Mesenchymal stem cell (in vitro differentiated cells and primary cell): ENCODE measurements at regions not wholly inside any gene's neighbourhood (a gene's known extent, or its start where the extent isn't known, plus 50 kb on each side); places are given as distances from the start of the nearest gene placed in this dataset.

Experiments
- DNase-seq: peaks from one replicate; pipeline ENCODE4 v3.0.0-alpha.2; 2013
- H2AFZ ChIP-seq: one replicate; pipeline ENCODE4 v1.6.1; 2013; ENCODE audit warnings: low read depth, mild to moderate bottlenecking, control low read depth, inconsistent platforms, low read length, moderate library complexity
- H2AK5ac ChIP-seq: 2 replicates; pipeline ENCODE4 v1.6.1; 2013; ENCODE audit warnings: low read length, moderate library complexity, mild to moderate bottlenecking, inconsistent platforms; ENCODE audit not compliant: severe bottlenecking
- H2BK120ac ChIP-seq: one replicate; pipeline ENCODE4 v1.6.1; 2013; ENCODE audit warnings: low read depth, mild to moderate bottlenecking, inconsistent platforms, low read length, moderate library complexity
- H2BK12ac ChIP-seq, 2 experiments: one replicate each; pipeline ENCODE4 v1.6.1; 2013; ENCODE audit warnings: inconsistent platforms in 2 of 2, low read length in 2 of 2, mild to moderate bottlenecking in 2 of 2, moderate library complexity in 2 of 2, control low read depth in 1 of 2
- H2BK15ac ChIP-seq: one replicate; pipeline ENCODE4 v1.6.1; 2013; ENCODE audit warnings: mild to moderate bottlenecking, low read depth, inconsistent platforms; ENCODE audit not compliant: poor library complexity, severe bottlenecking
- H2BK5ac ChIP-seq: 2 replicates; pipeline ENCODE4 v1.6.1; 2013; ENCODE audit warnings: low read depth, mild to moderate bottlenecking, low read length, control low read depth, inconsistent platforms; ENCODE audit not compliant: poor library complexity, severe bottlenecking
- H3K14ac ChIP-seq, 2 experiments: one replicate each; pipeline ENCODE4 v1.6.1; 2013; ENCODE audit warnings: inconsistent platforms in 2 of 2, low read length in 2 of 2, control low read depth in 1 of 2, mild to moderate bottlenecking in 1 of 2, moderate library complexity in 1 of 2
- H3K18ac ChIP-seq, 2 experiments: one replicate each; pipeline ENCODE4 v1.6.1; 2013; ENCODE audit warnings: inconsistent platforms in 2 of 2, low read length in 2 of 2, control low read depth in 1 of 2, low read depth in 1 of 2, mild to moderate bottlenecking in 1 of 2
- H3K23ac ChIP-seq, 2 experiments: one replicate each; pipeline ENCODE4 v1.6.1; 2013; ENCODE audit warnings: inconsistent platforms in 2 of 2, low read length in 2 of 2, mild to moderate bottlenecking in 2 of 2, moderate library complexity in 2 of 2, control low read depth in 1 of 2
- H3K27ac ChIP-seq: 2 replicates; pipeline ENCODE4 v1.5.1; 2013; ENCODE audit warnings: mild to moderate bottlenecking, moderate library complexity, low read length, control low read depth, inconsistent platforms; ENCODE audit not compliant: poor library complexity, severe bottlenecking
- H3K27me3 ChIP-seq, 2 experiments: 2 replicates each; pipeline versions ENCODE4 v1.6.1 to v1.7.0; 2013; ENCODE audit warnings: low read length in 2 of 2, mild to moderate bottlenecking in 2 of 2, moderate library complexity in 2 of 2, control low read depth in 1 of 2, inconsistent platforms in 1 of 2; ENCODE audit not compliant: control insufficient read depth in 1 of 2, insufficient read depth in 1 of 2
- H3K36me3 ChIP-seq, 2 experiments: 2 replicates each; pipeline versions ENCODE4 v1.6.1 to v1.7.0; 2013; ENCODE audit warnings: low read length in 2 of 2, control low read depth in 1 of 2, inconsistent platforms in 1 of 2, low read depth in 1 of 2, mild to moderate bottlenecking in 1 of 2; ENCODE audit not compliant: insufficient read depth in 2 of 2, control insufficient read depth in 1 of 2
- H3K4ac ChIP-seq, 2 experiments: one replicate each; pipeline ENCODE4 v1.6.1; 2013; ENCODE audit warnings: inconsistent platforms in 2 of 2, low read length in 2 of 2, mild to moderate bottlenecking in 2 of 2, moderate library complexity in 2 of 2, control low read depth in 1 of 2, low read depth in 1 of 2
- H3K4me1 ChIP-seq: 2 replicates; pipeline ENCODE4 v1.6.1; 2013; ENCODE audit warnings: low read depth, low read length, control low read depth; ENCODE audit not compliant: control insufficient read depth, insufficient read depth
- H3K4me2 ChIP-seq: 2 replicates; pipeline ENCODE4 v1.6.1; 2013; ENCODE audit warnings: low read length, mild to moderate bottlenecking, inconsistent platforms; ENCODE audit not compliant: poor library complexity, severe bottlenecking
- H3K4me3 ChIP-seq, 2 experiments: 2 replicates each; pipeline versions ENCODE4 v1.5.1 to v1.7.0; 2013; ENCODE audit warnings: low read length in 2 of 2, mild to moderate bottlenecking in 2 of 2, control low read depth in 1 of 2, low read depth in 1 of 2; ENCODE audit not compliant: insufficient read depth in 1 of 2
- H3K79me1 ChIP-seq: replicated peaks from 2 replicates; pipeline ENCODE4 v1.6.1; 2013; ENCODE audit warnings: mild to moderate bottlenecking, control low read depth, low read length, inconsistent platforms; ENCODE audit not compliant: poor library complexity, severe bottlenecking
- H3K9ac ChIP-seq: 2 replicates; pipeline ENCODE4 v1.7.0; 2013; ENCODE audit warnings: mild to moderate bottlenecking, low read length, moderate library complexity
- H3K9me3 ChIP-seq: 2 replicates; pipeline ENCODE4 v1.7.0; 2013; ENCODE audit warnings: mild to moderate bottlenecking, low read length; ENCODE audit not compliant: control insufficient read depth
- H4K8ac ChIP-seq: one replicate; pipeline ENCODE4 v1.6.1; 2013; ENCODE audit warnings: inconsistent platforms, mild to moderate bottlenecking, low read length, moderate library complexity
- H4K91ac ChIP-seq: one replicate; pipeline ENCODE4 v1.6.1; 2013; ENCODE audit warnings: mild to moderate bottlenecking, low read length, inconsistent platforms
- WGBS: methylation state at CpG from one replicate; pipeline ENCODE4 v1.1.7; 2013; ENCODE audit warnings: mixed read lengths; 5-methylcytosine and 5-hydroxymethylcytosine counted together

DNA sequence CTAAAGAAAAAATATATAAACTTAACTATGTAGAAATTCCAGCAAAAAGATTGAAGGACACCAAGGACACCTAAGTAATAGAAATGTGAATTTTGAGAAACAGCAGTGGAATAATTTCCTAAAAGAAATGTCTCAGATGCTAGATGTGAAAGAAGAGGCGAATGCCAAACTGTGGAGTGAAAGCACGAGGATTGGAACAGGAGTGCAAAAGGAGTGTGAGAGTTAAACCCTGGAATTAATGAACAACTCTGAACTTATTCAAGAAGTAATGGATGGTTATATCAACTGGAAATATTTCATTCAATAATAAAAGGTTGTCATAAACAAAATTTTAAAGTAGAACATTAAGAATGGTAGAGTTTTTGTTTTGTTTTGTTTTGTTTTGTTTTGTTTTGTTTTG, 78.5 kb upstream of the SGIP1 start:
- Histone ChIP-seq H3K27ac (no peak overlapping the region), H2AFZ (no peak overlapping the region), H2BK12ac (no peak overlapping the region), H3K14ac (no peak overlapping the region), H4K91ac (no peak overlapping the region), H3K9me3 (peaks cover 3% of the 10 kb centered on the region), H3K36me3 (no peaks in the 10 kb centered on the region), H3K23ac (no peak overlapping the region), H3K4me3 (no peak overlapping the region), H2BK5ac (no peak overlapping the region), H3K4me2 (no peak overlapping the region), H2AK5ac (no peak overlapping the region), H3K9ac (no peak overlapping the region), H3K79me1 (no peaks in the 10 kb centered on the region), H3K4me1 (no peaks in the 10 kb centered on the region), H3K27me3 (no peaks in the 10 kb centered on the region), H4K8ac (no peak overlapping the region), H2BK120ac (no peak overlapping the region), H3K18ac (no peak overlapping the region), H3K4ac (no peak overlapping the region), H2BK15ac (no peak overlapping the region)
- no peak for DNase-seq
- 95% methylated on average over 2 of the region's 2 CpGs for WGBS

DNA sequence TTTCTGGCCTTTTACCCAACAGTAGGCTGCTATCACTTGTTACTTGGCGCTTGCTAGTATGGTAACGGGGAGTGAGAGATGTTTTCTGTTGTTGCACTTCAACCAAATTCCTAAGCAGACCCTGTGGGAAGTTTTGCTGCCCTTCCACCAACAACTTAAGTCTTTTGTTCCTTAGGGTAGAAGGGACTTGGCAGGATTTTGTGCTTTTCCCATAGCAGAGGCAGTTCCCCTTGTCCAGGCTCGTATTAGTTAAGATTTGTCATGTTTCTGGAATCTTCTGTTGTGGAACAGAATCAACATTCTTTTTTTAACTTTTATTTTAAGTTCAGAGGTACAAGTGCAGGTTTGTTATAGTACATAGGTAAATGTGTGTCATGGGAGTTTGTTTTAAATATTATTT, 73.2 kb upstream of the SGIP1 start:
- H2BK5ac ChIP-seq, result no peak overlapping the region
- no peak overlapping the region for H3K4me3 ChIP-seq
- H3K4me1 ChIP-seq, result peaks cover 2% of the 10 kb centered on the region
- WGBS, result 60% methylated on average over 1 of the region's 3 CpGs
- no peak overlapping the region for H2AK5ac ChIP-seq
- H4K8ac ChIP-seq, result no peak overlapping the region
- no peak overlapping the region for H4K91ac ChIP-seq
- H3K4ac ChIP-seq, result no peak overlapping the region
- no peaks in the 10 kb centered on the region for H3K79me1 ChIP-seq
- H3K27ac ChIP-seq, result no peak overlapping the region
- no peak overlapping the region for H2BK15ac ChIP-seq
- peaks cover 11% of the 10 kb centered on the region for H3K9me3 ChIP-seq
- no peak overlapping the region for H2BK12ac ChIP-seq
- no peak for DNase-seq
- H3K36me3 ChIP-seq, result no peaks in the 10 kb centered on the region
- no peak overlapping the region for H3K14ac ChIP-seq
- H2AFZ ChIP-seq, result no peak overlapping the region
- H3K23ac ChIP-seq, result no peak overlapping the region
- no peak overlapping the region for H3K18ac ChIP-seq
- no peak overlapping the region for H3K9ac ChIP-seq
- H3K27me3 ChIP-seq, result no peaks in the 10 kb centered on the region
- H2BK120ac ChIP-seq, result peak overlapping the region; percentile 15
- H3K4me2 ChIP-seq, result no peak overlapping the region

DNA sequence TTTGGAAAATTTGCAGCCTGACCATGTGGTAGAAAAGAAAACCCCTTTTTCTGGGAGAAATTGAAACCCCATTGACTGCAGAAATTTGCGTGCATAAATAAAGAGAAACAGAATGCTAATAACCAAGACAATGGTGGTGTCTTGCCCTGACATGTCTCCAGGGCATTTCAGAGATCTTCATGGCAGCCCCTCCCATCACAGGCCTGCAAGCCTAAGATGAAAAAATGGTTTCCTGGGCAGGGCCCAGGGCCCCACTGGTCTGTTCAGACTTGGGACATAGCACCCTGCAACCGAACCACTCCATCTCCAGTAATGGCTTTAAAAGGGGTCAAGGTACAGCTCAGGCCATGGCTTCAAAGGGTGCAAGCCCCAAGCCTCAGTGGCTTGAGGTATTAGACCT, 71.6 kb upstream of the SGIP1 start:
- Histone ChIP-seq H4K8ac (no peak overlapping the region), H3K4ac (no peak overlapping the region), H2BK5ac (peak overlapping the region; percentile 3), H2AK5ac (no peak overlapping the region), H3K4me2 (no peak overlapping the region), H3K27me3 (no peaks in the 10 kb centered on the region), H3K4me1 (peaks cover 4% of the 10 kb centered on the region), H3K23ac (no peak overlapping the region), H2BK12ac (no peak overlapping the region), H3K18ac (peak overlapping the region in 1 of 2 experiments; percentile 28), H3K27ac (no peak overlapping the region), H2BK15ac (no peak overlapping the region), H3K9ac (no peak overlapping the region), H2BK120ac (no peak overlapping the region), H3K36me3 (no peaks in the 10 kb centered on the region), H2AFZ (no peak overlapping the region), H3K79me1 (no peaks in the 10 kb centered on the region), H3K4me3 (no peak overlapping the region), H4K91ac (no peak overlapping the region), H3K9me3 (peaks cover 11% of the 10 kb centered on the region), H3K14ac (no peak overlapping the region)
- DNase-seq, result no peak
- 95% methylated on average over 2 of the region's 2 CpGs for WGBS

DNA sequence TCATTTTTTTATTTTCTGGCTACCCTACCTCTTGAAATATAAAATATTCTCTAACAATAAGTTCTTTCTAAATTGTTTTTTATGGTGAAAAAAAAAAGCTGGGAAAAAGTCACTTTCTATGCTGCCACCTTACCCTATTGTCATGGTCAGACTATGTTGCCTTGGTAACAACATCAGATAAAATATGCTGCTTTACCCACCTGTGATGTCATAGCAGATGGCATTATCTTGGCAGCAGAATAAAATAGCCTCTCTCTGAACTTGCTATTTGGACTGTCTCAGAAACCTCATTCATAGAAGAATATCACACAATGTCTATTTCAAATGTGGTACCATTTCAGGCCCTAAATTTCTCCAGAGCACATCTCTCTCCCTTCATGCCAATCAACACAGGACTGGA, 69.6 kb upstream of the SGIP1 start:
- no peak overlapping the region for H2BK15ac ChIP-seq
- no peak for DNase-seq
- H3K27me3 ChIP-seq, result no peaks in the 10 kb centered on the region
- H3K18ac ChIP-seq, result no peak overlapping the region
- H3K9ac ChIP-seq, result peak overlapping the region; percentile 81
- no peak overlapping the region for H2BK5ac ChIP-seq
- peaks cover 11% of the 10 kb centered on the region for H3K9me3 ChIP-seq
- peaks cover 4% of the 10 kb centered on the region for H3K4me1 ChIP-seq
- no peak overlapping the region for H3K23ac ChIP-seq
- no peak overlapping the region for H3K4me2 ChIP-seq
- H3K14ac ChIP-seq, result no peak overlapping the region
- H2AK5ac ChIP-seq, result no peak overlapping the region
- H3K4me3 ChIP-seq, result peak overlapping the region in 1 of 2 experiments; percentile 0
- H2BK12ac ChIP-seq, result no peak overlapping the region
- no peak overlapping the region for H2AFZ ChIP-seq
- no peak overlapping the region for H4K8ac ChIP-seq
- H3K4ac ChIP-seq, result no peak overlapping the region
- H3K79me1 ChIP-seq, result no peaks in the 10 kb centered on the region
- no peak overlapping the region for H2BK120ac ChIP-seq
- H3K27ac ChIP-seq, result peak overlapping the region; percentile 96
- H3K36me3 ChIP-seq, result no peaks in the 10 kb centered on the region
- no peak overlapping the region for H4K91ac ChIP-seq
